Nephron (organoid): ENCODE measurements at regions not wholly inside any gene's neighbourhood (a gene's known extent, or its start where the extent isn't known, plus 50 kb on each side); places are given as distances from the start of the nearest gene placed in this dataset.
A peak's percentile ranks its signal among the peaks of the same experiment; 100 is the strongest.

ENCODE experiments used
- H3K27ac Mint-ChIP-seq, 3 experiments: 2 replicates each; pipeline ENCODE4 v1.8.0; 2020; ENCODE audit warnings: mixed read lengths in 3 of 3, mild to moderate bottlenecking in 2 of 3, moderate library complexity in 1 of 3
- H3K27me3 Mint-ChIP-seq: 2 replicates; pipeline ENCODE4 v1.8.0; 2021; ENCODE audit warnings: low read depth, mild to moderate bottlenecking, moderate library complexity, mixed read lengths
- H3K36me3 Mint-ChIP-seq: 2 replicates; pipeline ENCODE4 v1.8.0; 2020; ENCODE audit warnings: low read depth, mixed read lengths
- H3K4me1 Mint-ChIP-seq: 2 replicates; pipeline ENCODE4 v1.8.0; 2020; ENCODE audit warnings: mixed read lengths
- H3K4me3 Mint-ChIP-seq, 3 experiments: 2 replicates each; pipeline ENCODE4 v1.8.0; 2020; ENCODE audit warnings: mild to moderate bottlenecking in 3 of 3, mixed read lengths in 3 of 3, moderate library complexity in 2 of 3
- H3K9me3 Mint-ChIP-seq: 2 replicates; pipeline ENCODE4 v1.8.0; 2020; ENCODE audit warnings: mixed read lengths
- TF ChIP-seq, protein P1 (sequence below), 3 experiments: fragments of 200-600 bp; sonication (generic); IDR thresholded peaks; one replicate each; pipeline ENCODE4 v1.5.0; 2021; ENCODE audit warnings: antibody characterized with exemption in 3 of 3; ENCODE audit not compliant: unreplicated experiment in 3 of 3

DNA sequence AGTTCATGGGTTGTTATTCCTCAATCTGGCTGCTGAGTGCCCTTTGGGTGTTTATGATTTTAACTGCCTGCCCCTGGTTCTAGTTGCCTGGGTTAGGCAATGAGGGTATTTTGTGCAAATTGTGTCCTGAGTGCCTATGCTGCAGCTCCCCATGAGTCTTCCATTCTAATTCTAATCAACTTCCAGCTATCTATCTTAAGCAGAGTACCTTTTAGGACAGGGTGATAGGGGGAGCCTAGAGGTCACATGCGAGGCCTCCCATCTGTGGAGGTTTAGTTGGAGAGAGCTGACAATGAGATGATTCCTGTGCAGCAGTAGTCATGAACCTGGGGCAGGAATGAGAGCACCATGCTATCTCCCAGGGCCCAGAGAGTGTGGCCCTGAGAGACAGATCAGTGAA is 225.9 kb upstream of the PLEKHG7 start:
- no peaks in the 10 kb centered on the region for H3K36me3 Mint-ChIP-seq
- TF ChIP-seq, protein P1, sequence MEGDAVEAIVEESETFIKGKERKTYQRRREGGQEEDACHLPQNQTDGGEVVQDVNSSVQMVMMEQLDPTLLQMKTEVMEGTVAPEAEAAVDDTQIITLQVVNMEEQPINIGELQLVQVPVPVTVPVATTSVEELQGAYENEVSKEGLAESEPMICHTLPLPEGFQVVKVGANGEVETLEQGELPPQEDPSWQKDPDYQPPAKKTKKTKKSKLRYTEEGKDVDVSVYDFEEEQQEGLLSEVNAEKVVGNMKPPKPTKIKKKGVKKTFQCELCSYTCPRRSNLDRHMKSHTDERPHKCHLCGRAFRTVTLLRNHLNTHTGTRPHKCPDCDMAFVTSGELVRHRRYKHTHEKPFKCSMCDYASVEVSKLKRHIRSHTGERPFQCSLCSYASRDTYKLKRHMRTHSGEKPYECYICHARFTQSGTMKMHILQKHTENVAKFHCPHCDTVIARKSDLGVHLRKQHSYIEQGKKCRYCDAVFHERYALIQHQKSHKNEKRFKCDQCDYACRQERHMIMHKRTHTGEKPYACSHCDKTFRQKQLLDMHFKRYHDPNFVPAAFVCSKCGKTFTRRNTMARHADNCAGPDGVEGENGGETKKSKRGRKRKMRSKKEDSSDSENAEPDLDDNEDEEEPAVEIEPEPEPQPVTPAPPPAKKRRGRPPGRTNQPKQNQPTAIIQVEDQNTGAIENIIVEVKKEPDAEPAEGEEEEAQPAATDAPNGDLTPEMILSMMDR (IDR thresholded peaks at IDR 0.05; ENCODE audit: unreplicated experiment in 3 of 3) = no peak
- no peak overlapping the region for H3K27ac Mint-ChIP-seq
- H3K4me3 Mint-ChIP-seq = no peak overlapping the region
- H3K4me1 Mint-ChIP-seq = peaks cover 18% of the 10 kb centered on the region
- peaks cover 3% of the 10 kb centered on the region for H3K9me3 Mint-ChIP-seq
- H3K27me3 Mint-ChIP-seq = no peaks in the 10 kb centered on the region

DNA sequence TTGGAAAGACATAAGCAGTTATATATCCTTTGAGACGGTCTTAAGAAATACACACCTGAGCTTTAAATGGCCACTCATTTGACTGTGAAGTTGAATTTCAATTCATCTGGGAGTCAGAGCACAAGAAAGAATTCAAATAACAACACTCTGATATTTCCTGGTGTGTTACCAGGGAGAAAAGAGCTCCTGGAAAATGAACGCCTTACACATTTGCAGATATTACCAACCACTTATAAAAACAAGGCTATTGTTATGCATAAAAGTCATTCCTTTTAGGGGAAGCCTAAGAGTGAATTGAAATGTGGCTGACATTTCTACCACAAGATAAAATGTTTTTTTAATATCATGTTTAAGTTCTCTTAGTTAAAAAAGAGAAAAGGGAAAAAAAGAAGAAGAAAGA is 229.2 kb upstream of the PLEKHG7 start:
- peak overlapping the region; percentile 39 to 50 (median 46) for H3K27ac Mint-ChIP-seq
- peaks cover 26% of the 10 kb centered on the region for H3K4me1 Mint-ChIP-seq
- no peaks in the 10 kb centered on the region for H3K27me3 Mint-ChIP-seq
- TF ChIP-seq, protein P1 (IDR thresholded peaks at IDR 0.05; ENCODE audit: unreplicated experiment in 3 of 3) = no peak
- H3K4me3 Mint-ChIP-seq = no peak overlapping the region
- no peaks in the 10 kb centered on the region for H3K36me3 Mint-ChIP-seq
- peaks cover 3% of the 10 kb centered on the region for H3K9me3 Mint-ChIP-seq

DNA sequence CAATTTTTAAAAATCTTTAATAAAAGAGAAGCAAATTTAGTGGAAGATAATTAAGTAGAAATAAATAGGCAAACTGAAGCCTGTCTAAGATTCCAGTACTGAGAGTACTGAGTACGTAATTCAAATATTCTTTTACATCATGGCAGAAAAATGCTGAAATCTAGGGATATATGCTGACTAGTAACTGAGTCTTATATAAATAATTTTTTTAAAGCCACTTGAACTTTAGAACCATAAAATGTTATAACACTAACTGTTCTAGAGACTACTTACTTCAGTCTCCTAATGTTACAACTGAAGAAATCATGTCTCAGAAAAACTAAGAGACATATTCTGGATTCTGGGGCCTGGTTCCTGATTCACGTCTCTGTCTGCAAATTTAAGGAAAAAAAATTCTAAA is 230.6 kb upstream of the PLEKHG7 start:
- TF ChIP-seq, protein P1 (IDR thresholded peaks at IDR 0.05; ENCODE audit: unreplicated experiment in 3 of 3) = no peak
- H3K4me3 Mint-ChIP-seq = no peak overlapping the region
- H3K27ac Mint-ChIP-seq = no peak overlapping the region
- H3K4me1 Mint-ChIP-seq = peaks cover 33% of the 10 kb centered on the region
- H3K9me3 Mint-ChIP-seq = peaks cover 3% of the 10 kb centered on the region
- H3K27me3 Mint-ChIP-seq = no peaks in the 10 kb centered on the region
- H3K36me3 Mint-ChIP-seq = no peaks in the 10 kb centered on the region

DNA sequence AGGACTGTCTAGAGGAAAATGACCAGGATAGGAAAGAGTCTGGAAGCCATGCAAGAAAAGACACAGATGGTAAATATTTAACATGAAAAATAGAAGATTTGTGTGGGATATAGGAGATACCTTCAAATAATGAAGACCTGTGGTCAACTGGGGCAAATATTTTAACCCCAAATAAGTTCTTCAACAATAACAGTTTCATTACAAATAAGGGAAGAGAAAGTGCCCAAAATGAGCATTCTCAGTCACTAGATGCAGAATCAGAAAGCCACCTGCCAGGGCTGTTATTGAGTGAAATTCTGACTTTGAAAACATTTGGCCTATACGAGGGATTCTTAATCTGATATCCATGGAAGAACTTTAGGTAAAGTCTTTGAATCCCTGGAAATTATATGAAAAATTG is 231.2 kb upstream of the PLEKHG7 start:
- Mint-ChIP-seq H3K27me3 (no peaks in the 10 kb centered on the region), H3K9me3 (peaks cover 3% of the 10 kb centered on the region), H3K4me1 (peaks cover 36% of the 10 kb centered on the region), H3K36me3 (no peaks in the 10 kb centered on the region), H3K4me3 (no peak overlapping the region), H3K27ac (no peak overlapping the region)
- TF ChIP-seq, protein P1 (IDR thresholded peaks at IDR 0.05; ENCODE audit: unreplicated experiment in 3 of 3) = no peak

DNA sequence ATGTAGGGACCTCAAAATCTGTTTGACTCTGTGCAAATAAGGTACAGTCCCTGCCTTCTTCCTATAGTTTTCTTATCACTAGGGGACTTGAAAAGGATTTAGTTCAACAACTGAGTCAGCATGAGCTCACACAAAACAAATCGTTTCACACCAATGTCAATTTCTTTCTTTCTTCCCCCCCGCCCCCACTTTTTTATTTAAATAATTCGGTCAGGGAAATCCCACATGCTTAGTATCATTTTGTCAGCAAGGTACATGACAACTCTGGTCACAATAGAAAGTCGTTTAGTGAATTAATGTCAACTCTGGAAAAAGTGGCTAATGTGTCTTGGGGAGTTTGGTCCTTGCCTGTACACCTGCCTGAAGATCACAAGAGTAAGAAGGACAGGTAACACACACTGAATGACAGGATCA is 232.2 kb upstream of the PLEKHG7 start:
- no peak overlapping the region for H3K4me3 Mint-ChIP-seq
- H3K36me3 Mint-ChIP-seq = no peaks in the 10 kb centered on the region
- H3K4me1 Mint-ChIP-seq = peaks cover 45% of the 10 kb centered on the region
- TF ChIP-seq, protein P1 (IDR thresholded peaks at IDR 0.05; ENCODE audit: unreplicated experiment in 3 of 3) = no peak
- H3K27me3 Mint-ChIP-seq = no peaks in the 10 kb centered on the region
- no peak overlapping the region for H3K27ac Mint-ChIP-seq
- no peaks in the 10 kb centered on the region for H3K9me3 Mint-ChIP-seq

DNA sequence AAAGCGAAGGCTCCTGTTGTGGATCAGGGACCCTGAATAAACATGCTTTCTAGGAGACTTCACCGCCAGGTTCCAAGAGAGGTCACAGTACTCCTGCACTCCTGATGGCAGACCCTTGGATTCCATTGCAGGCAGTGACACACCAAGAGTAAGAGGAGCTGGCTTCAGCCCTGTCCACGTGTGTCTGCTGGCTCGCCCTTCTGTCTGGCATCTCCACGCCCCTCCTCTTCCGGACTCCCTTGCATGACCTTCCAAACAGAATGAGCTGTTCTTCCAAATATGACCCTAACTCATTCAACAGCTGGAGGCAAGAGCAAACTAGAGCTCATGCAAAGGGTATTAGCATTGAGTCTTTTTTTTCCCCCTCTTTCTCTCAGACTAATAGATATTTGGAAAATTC is 233.0 kb upstream of the PLEKHG7 start:
- TF ChIP-seq, protein P1 (IDR thresholded peaks at IDR 0.05; ENCODE audit: unreplicated experiment in 3 of 3) = no peak
- peak overlapping the region in 2 of 3 experiments; percentile 20 to 35 for H3K27ac Mint-ChIP-seq
- H3K9me3 Mint-ChIP-seq = no peaks in the 10 kb centered on the region
- peak overlapping the region in 1 of 3 experiments; percentile 40 for H3K4me3 Mint-ChIP-seq
- no peaks in the 10 kb centered on the region for H3K36me3 Mint-ChIP-seq
- no peaks in the 10 kb centered on the region for H3K27me3 Mint-ChIP-seq
- H3K4me1 Mint-ChIP-seq = peaks cover 51% of the 10 kb centered on the region
